ENCODE measurements at regions not wholly inside any gene's neighbourhood (a gene's known extent, or its start where the extent isn't known, plus 50 kb on each side); places are given as distances from the start of the nearest gene placed in this dataset.
"Not testable (repeated sequence)": the region's sequence is repeated elsewhere in the genome, so short reads cannot be mapped to it uniquely, and the experiment has no call there.

DNA sequence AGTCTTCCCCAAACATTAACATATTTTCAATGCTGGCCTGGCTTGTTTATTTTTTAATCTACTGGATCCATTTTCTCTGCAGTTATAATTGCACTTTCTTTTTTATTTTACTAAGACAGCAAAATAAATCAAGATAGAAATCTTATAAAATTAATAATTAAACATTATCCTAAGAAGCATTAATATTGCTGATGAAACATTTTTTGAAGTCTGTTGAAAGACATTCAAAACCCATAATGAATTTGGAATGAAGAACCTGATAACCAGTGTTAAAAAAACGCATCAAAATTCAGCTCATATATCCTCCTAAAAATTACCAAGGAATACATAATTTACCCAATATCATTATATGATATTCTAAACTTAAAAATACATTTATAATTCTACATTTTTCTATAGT lies 675.7 kb upstream of the PRMT6 start:
- no peak overlapping the region for H3K27ac ChIP-seq
- H3K4me1 ChIP-seq (replicated peaks) = no peaks in the 10 kb centered on the region
- H3K4me3 ChIP-seq = no peak overlapping the region
- no peak for DNase-seq (ENCODE audit: low spot score)
- 84% methylated on average over 1 of the region's 1 CpG for WGBS
- H3K36me3 ChIP-seq = no peaks in the 10 kb centered on the region
- H3K9me3 ChIP-seq = no peaks in the 10 kb centered on the region
- no peaks in the 10 kb centered on the region for H3K27me3 ChIP-seq (replicated peaks; ENCODE audit: insufficient read depth)
- TF ChIP-seq, protein P1, sequence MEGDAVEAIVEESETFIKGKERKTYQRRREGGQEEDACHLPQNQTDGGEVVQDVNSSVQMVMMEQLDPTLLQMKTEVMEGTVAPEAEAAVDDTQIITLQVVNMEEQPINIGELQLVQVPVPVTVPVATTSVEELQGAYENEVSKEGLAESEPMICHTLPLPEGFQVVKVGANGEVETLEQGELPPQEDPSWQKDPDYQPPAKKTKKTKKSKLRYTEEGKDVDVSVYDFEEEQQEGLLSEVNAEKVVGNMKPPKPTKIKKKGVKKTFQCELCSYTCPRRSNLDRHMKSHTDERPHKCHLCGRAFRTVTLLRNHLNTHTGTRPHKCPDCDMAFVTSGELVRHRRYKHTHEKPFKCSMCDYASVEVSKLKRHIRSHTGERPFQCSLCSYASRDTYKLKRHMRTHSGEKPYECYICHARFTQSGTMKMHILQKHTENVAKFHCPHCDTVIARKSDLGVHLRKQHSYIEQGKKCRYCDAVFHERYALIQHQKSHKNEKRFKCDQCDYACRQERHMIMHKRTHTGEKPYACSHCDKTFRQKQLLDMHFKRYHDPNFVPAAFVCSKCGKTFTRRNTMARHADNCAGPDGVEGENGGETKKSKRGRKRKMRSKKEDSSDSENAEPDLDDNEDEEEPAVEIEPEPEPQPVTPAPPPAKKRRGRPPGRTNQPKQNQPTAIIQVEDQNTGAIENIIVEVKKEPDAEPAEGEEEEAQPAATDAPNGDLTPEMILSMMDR (IDR thresholded peaks at IDR 0.05) = no peak
- TF ChIP-seq POLR2A (IDR thresholded peaks at IDR 0.05) (no peak), POLR2AphosphoS5 (IDR thresholded peaks at IDR 0.05) (no peak)
- intact Hi-C loops (cut with DNase I) = no loop called here

DNA sequence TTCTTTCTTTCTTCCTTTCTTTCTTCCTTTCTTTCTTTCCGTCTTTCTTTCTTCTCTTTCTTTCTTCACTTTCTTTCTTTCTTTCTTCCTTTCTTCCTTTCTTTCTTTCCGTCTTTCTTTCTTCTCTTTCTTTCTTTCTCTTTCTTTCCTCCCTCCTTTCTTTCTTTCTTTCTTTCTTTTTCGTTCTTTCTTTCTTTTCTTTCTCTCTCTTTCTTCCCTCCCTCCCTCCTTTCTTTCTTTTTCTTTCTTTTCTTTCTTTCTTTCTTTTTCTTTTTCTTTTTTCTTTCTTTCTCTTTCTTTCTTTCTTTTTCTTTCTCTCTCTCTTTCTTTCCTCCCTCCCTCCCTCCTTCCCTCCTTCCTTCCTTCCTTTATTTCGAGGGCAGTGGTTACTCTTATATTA lies 667.3 kb upstream of the PRMT6 start:
- intact Hi-C loops (cut with DNase I); H3K27me3 ChIP-seq (replicated peaks; ENCODE audit: insufficient read depth); H3K4me3 ChIP-seq; H3K36me3 ChIP-seq; DNase-seq (ENCODE audit: low spot score); H3K27ac ChIP-seq; H3K9me3 ChIP-seq; H3K4me1 ChIP-seq (replicated peaks): not testable (repeated sequence)
- 84% methylated on average over 4 of the region's 4 CpGs for WGBS

DNA sequence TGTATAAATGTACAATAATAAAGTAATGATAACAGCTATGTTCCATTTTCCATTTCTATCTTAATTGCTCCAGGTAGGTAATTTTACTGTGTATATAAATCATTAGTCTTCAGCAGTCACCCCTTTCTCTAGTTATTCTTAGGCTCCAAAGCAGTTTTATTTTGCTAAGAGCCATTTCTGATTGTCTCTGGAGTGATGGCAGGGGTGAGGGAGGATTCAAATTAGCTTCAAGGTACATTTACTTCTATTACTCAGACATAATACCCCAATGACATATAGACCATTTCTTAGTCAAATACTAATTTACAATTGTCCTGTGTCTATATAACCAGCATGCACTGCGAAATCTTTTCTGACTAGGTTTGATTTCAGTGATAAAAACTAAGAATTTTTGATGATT lies 663.4 kb upstream of the PRMT6 start:
- no peaks in the 10 kb centered on the region for H3K36me3 ChIP-seq
- 81% methylated on average over 1 of the region's 1 CpG for whole genome bisulfite sequencing
- DNase-seq (ENCODE audit: low spot score) = no peak
- H3K27me3 ChIP-seq (replicated peaks; ENCODE audit: insufficient read depth) = no peaks in the 10 kb centered on the region
- H3K4me3 ChIP-seq = no peak overlapping the region
- no peaks in the 10 kb centered on the region for H3K4me1 ChIP-seq (replicated peaks)
- intact Hi-C loops (cut with DNase I) = no loop called here
- H3K27ac ChIP-seq = no peak overlapping the region
- TF ChIP-seq, protein P1 (IDR thresholded peaks at IDR 0.05) = no peak
- TF ChIP-seq POLR2A (IDR thresholded peaks at IDR 0.05) (no peak), POLR2AphosphoS5 (IDR thresholded peaks at IDR 0.05) (no peak)
- no peaks in the 10 kb centered on the region for H3K9me3 ChIP-seq

DNA sequence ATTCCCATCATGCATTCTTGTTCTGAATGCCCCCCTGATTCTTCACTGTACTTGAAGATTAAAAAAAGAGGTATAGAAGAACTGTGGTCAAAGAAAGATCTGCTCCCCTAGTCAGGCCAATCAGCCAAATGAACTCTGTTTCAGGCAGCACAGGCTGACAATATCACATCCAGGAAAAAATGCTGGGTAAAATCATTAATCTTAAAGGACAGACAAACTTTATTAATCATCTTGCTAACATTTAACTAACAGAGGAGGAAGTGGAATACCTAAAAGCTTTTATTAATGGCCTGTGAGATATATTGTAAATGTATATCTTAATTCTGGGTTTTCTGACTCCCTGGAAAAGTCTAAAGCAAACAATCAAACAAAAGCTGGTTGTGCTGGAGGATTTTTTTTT lies 660.5 kb upstream of the PRMT6 start:
- TF ChIP-seq POLR2A (IDR thresholded peaks at IDR 0.05) = no peak
- TF ChIP-seq, protein P1 (IDR thresholded peaks at IDR 0.05) = no peak
- TF ChIP-seq POLR2AphosphoS5 (IDR thresholded peaks at IDR 0.05) = no peak
- Histone ChIP-seq H3K9me3 (no peaks in the 10 kb centered on the region), H3K36me3 (no peaks in the 10 kb centered on the region), H3K4me3 (no peak overlapping the region), H3K27ac (no peak overlapping the region), H3K4me1 (replicated peaks) (no peaks in the 10 kb centered on the region), H3K27me3 (replicated peaks; ENCODE audit: insufficient read depth) (no peaks in the 10 kb centered on the region)
- no peak for DNase-seq (ENCODE audit: low spot score)
- intact Hi-C loops (cut with DNase I) = no loop called here

DNA sequence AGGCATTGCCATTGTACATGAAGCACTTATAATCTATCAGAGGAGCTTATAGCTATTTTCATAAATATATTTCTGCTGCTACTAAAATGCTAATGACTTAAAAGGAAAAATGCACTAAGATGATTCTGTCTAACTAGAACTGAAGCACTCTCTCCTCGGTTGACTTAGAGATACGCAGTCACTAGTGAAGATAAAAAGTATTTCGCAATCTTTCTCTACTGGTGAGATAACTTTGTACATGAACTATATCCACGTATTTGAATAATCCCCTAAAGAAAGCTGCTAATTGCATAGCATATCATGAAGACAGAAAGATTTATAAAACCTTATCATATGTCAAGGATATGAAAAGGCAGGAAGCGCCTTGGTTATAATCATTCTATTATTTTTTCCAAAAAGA lies 658.1 kb upstream of the PRMT6 start:
- Histone ChIP-seq H3K27me3 (replicated peaks; ENCODE audit: insufficient read depth) (no peaks in the 10 kb centered on the region), H3K36me3 (no peaks in the 10 kb centered on the region), H3K4me3 (no peak overlapping the region), H3K27ac (no peak overlapping the region), H3K9me3 (no peaks in the 10 kb centered on the region), H3K4me1 (replicated peaks) (no peaks in the 10 kb centered on the region)
- intact Hi-C loops (cut with DNase I) = no loop called here
- DNase-seq (ENCODE audit: low spot score) = no peak
- 88% methylated on average over 5 of the region's 5 CpGs for WGBS
- TF ChIP-seq POLR2A (IDR thresholded peaks at IDR 0.05) (no peak), POLR2AphosphoS5 (IDR thresholded peaks at IDR 0.05) (no peak)
- TF ChIP-seq, protein P1 (IDR thresholded peaks at IDR 0.05) = no peak
